GM21526 (cell line): ENCODE measurements at regions not wholly inside any gene's neighbourhood (a gene's known extent, or its start where the extent isn't known, plus 50 kb on each side); places are given as distances from the start of the nearest gene placed in this dataset.
"Not testable (repeated sequence)": the region's sequence is repeated elsewhere in the genome, so short reads cannot be mapped to it uniquely, and the experiment has no call there.

Source experiments
- ATAC-seq: cut with Tn5 transposase; IDR thresholded peaks from one replicate; pipeline ENCODE4 v1.9.1; 2021; ENCODE audit warnings: moderate library complexity; ENCODE audit not compliant: unreplicated experiment, low FRiP score

GRCh38 chr2:117607202-117607601, 207.3 kb upstream of the DDX18 start:
- no peak for ATAC-seq

- ATAC-seq = no peak
These were observed 201.4 kb upstream of the DDX18 start for GRCh38 chr2:117613101-117613500.

- no peak for ATAC-seq
These were observed 200.2 kb upstream of the DDX18 start for GRCh38 chr2:117614296-117614695.

GRCh38 chr2:117614823-117615534, 199.5 kb upstream of the DDX18 start:
- ATAC-seq = no peak

- no peak for ATAC-seq
These were observed 195.9 kb upstream of the DDX18 start for GRCh38 chr2:117618607-117619006.

- no peak for ATAC-seq
These were observed 193.2 kb upstream of the DDX18 start for GRCh38 chr2:117621326-117621725.

GRCh38 chr2:117623175-117623574, 191.3 kb upstream of the DDX18 start:
- not testable (repeated sequence) for ATAC-seq

- ATAC-seq = no peak
These were observed 183.1 kb upstream of the DDX18 start for GRCh38 chr2:117631152-117631945.

- ATAC-seq = no peak
These were observed 179.0 kb upstream of the DDX18 start for GRCh38 chr2:117635481-117635880.

- no peak for ATAC-seq
These were observed 175.1 kb upstream of the DDX18 start for GRCh38 chr2:117639401-117639800.

- no peak for ATAC-seq
These were observed 170.1 kb upstream of the DDX18 start for GRCh38 chr2:117644403-117644802.

- ATAC-seq = no peak
These were observed 169.0 kb upstream of the DDX18 start for GRCh38 chr2:117645458-117645857.

GRCh38 chr2:117646099-117646498, 168.4 kb upstream of the DDX18 start:
- no peak for ATAC-seq

- ATAC-seq = no peak
These were observed 167.6 kb upstream of the DDX18 start for GRCh38 chr2:117646872-117647271.

- no peak for ATAC-seq
These were observed 157.9 kb upstream of the DDX18 start for GRCh38 chr2:117656546-117656945.

- no peak for ATAC-seq
These were observed 152.9 kb upstream of the DDX18 start for GRCh38 chr2:117661619-117662018.

- ATAC-seq = no peak
These were observed 140.3 kb upstream of the DDX18 start for GRCh38 chr2:117674172-117674571.

- ATAC-seq = no peak
These were observed 134.5 kb upstream of the DDX18 start for GRCh38 chr2:117679952-117680351.

- ATAC-seq = no peak
These were observed 129.6 kb upstream of the DDX18 start for GRCh38 chr2:117684919-117685318.

- peak; percentile 95 for ATAC-seq
These were observed 127.8 kb upstream of the DDX18 start for GRCh38 chr2:117686699-117687098.

- no peak for ATAC-seq
These were observed 122.9 kb upstream of the DDX18 start for GRCh38 chr2:117691595-117691994.
